HG02571 (cell line): ENCODE measurements at regions not wholly inside any gene's neighbourhood (a gene's known extent, or its start where the extent isn't known, plus 50 kb on each side); places are given as distances from the start of the nearest gene placed in this dataset.

Source experiments
- ATAC-seq: cut with Tn5 transposase; IDR thresholded peaks from one replicate; pipeline ENCODE4 v1.9.1; 2021; ENCODE audit warnings: mild to moderate bottlenecking, moderate library complexity; ENCODE audit not compliant: unreplicated experiment

GRCh38 chr2:120683701-120684100 lies 52.0 kb upstream of the GLI2 start:
- ATAC-seq = no peak

DNA sequence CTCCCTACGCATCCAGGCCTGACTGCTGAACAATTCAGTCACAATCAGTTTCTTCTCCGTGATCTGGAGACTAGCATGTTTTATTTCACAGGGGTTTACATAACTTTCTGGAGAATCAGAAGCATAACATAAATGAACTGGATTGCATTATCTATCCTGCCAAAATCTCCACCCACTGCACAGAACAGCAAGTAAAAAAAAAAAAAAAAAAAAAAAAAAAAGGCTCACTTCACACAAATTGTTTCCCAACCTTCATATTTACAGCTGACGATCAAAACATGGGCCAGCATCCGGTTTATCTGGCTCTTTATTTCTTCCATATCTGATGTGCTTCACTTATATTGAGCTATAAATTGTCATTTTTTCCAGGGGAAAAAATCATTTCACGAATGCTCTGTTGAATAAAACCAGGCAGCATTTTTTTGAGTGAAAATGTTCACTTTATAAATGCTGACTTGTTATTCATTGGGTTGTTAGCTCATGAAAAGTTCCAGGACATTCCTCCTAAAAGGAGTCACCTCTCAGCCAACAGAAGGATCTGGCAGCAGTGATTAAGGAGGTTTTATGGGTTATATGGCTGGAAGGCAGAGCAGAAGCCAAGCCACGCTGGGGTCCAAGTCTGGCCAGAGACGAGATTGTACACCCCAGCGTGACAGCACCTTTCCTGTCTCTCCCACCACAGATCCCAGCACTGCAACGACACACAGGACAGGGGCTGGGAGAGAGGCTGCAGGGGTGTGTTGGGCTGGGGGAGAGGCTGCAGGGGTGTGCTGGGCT lies 51.2 kb upstream of the GLI2 start:
- no peak for ATAC-seq

- no peak for ATAC-seq
Measured at GRCh38 chr2:120685066-120685973, 50.3 kb upstream of the GLI2 start.
